GM21786 (cell line): ENCODE measurements at regions not wholly inside any gene's neighbourhood (a gene's known extent, or its start where the extent isn't known, plus 50 kb on each side); places are given as distances from the start of the nearest gene placed in this dataset.
"Not testable (repeated sequence)": the region's sequence is repeated elsewhere in the genome, so short reads cannot be mapped to it uniquely, and the experiment has no call there.

Experiments
- ATAC-seq: cut with Tn5 transposase; IDR thresholded peaks from one replicate; pipeline ENCODE4 v1.9.1; 2021; ENCODE audit not compliant: unreplicated experiment

DNA sequence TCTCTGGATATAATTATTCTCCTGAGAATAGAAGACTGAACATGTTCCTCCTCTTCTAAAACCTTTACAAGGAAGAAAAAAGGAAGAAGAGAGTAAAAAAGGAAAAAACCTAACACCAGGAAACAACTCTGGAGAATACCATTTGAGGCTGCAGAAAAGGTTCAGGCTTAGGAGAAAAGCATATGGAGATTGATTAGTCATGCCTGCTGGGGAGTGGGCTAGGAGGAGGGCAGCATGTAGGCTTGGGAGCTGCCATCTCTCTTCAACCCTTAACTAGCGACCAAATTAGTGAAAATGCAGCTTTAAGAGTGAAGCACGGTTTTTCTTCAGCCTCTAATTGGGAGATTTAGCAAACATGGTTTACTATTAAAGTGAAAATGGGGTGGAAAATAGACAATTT is 273.0 kb upstream of the CRY1 start:
- ATAC-seq: no peak

DNA sequence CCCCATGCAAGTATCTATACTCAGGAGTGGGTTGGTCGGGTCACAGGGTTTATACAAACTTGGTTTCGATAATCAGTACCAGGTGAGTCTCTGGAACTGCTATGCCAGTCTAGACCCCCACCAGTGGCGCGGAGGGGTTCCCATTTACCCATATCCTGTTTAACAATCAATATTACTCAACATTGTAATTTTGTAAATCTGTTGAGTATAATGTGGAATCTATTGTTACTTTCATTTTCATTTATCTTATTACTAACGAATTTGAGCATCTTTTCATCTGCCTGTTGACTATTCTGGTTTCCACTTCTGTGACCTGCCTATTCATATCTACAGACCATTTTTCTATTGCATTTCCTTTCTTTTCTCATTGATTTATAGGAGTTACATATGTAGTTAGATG is 275.2 kb upstream of the CRY1 start:
- no peak for ATAC-seq

DNA sequence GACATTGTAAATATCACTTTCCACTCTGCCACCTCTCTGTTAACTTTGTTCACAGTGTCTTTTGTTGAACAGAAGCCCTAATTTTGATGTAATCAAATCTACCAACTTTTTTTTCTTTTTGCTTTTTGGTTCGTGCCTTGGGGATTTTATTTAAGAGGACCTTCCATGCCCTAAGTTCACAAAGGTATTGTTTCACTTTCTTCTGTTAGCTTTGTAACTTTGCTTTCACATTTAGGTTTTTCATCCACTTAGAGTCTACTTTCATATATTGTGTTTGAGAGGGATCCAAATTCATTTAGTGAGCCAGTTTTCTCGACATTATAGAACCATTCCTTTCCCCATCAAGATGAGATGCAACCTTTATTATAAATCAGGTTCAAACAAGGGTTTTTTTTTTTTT is 275.7 kb upstream of the CRY1 start:
- ATAC-seq: no peak

DNA sequence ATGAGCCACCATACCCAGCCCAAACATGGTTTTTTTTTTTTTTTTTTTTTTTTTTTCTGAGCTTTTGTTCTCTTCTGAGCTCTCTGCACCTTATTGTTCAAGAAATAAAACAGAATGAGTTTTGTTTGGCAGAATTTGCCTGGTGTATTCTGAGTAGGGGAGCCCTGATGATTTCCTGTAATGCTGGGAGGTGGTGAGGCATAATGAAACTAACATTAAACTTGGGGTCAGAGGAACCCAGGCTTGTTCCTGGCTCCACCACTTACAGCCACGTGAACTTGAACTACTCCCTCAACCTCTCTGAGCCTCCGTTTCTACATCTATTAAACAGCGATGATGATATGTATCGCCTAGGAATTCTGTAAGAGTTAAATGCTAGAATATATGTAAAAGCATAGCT is 276.3 kb upstream of the CRY1 start:
- ATAC-seq: no peak

DNA sequence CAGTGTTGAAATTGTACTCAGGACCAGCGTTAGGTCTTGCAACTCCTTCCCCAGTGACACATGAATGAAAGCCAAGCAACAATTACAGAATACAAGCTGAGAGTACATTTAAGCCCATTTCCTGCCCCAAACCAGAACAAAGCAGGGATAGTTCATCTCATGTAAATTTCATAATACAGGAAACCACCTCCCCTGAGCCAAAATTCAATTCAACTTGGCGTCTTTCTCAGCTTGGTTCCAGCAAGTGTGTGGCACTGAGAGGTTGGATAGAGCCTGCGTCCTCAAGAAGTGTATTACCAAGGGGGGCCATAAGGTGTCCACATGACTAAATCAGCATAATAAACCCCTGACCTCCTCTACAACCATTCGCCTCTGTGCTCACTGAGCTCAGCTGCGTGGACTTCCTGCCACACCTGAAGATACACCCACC is 278.9 kb upstream of the CRY1 start:
- no peak for ATAC-seq

DNA sequence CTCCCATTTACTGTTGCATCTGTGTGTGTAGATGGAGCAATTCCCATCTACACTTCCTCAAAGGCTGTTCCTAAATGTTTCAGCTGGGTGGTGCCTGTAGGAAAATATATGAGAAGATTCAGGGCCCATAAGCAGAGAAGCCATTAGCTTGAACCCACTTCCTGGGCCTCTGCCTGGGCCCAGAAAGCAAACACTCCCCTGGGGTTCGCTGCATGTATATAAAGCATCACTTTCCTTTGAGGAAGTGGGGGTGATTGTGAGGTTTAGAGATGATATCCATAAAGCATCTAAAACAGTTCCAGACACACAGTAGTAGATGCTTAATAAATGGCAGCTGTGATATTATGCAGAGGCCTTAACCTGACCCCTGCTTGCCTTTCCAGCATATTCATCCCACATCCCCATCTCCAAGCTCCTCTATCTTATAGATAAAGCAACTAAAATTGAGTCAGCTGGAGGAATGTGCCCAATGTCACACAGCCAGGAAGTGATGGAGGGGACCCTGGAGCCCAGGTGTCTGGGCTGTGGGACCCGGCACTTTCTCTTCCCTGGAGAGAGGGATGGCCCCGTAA is 280.0 kb upstream of the CRY1 start:
- no peak for ATAC-seq

DNA sequence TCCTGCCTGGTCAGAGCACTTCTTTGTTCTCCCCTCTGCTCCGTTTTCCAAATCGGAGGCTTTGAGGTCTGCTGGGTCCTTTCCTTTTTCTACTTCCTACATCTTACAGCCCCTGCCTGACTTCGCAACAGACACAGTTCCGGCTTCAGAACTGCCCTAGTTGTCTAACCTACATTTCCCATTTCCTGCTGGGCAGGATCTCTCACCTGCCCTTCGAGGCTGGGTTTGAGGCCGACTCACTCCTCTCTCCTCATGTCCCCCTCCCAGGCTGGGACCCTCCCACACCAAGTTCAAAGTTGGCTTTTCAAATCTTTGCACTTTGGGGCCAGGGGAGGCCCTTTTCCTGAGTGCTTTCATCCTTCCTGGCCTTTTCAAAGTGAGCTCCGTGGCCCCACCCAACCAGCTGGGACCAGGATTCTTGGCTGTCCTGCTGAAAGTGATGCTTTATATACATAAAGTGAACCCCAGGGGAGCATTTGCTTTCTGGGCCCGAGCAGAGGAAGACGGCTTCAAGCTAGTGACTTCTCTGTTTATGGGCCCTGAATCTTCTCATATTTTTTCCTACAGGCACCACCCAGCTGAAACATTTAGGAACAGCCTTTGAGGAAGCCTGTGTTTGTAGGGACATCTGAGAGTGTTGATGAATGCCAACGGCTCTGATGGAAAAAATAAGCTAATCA is 281.0 kb upstream of the CRY1 start:
- no peak for ATAC-seq

DNA sequence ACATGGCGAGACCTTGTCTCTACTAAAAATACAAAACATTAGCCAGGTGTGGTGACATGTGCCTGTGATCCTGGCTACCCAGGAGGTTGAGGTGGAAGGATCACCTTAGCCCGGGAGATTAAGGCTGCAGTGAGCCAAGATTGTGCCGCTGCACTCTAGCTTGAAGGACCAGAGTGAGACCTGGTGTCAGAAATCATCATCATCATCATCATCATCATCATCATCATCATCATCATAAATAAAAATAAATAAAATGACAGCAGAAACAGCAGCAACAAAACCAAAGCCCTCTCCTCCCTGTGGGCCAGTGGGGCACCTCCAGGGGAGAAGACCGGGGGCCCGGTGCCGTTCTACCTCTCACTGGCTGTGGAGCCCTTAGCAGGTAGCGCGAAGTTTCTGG is 281.9 kb upstream of the CRY1 start:
- ATAC-seq: no peak

DNA sequence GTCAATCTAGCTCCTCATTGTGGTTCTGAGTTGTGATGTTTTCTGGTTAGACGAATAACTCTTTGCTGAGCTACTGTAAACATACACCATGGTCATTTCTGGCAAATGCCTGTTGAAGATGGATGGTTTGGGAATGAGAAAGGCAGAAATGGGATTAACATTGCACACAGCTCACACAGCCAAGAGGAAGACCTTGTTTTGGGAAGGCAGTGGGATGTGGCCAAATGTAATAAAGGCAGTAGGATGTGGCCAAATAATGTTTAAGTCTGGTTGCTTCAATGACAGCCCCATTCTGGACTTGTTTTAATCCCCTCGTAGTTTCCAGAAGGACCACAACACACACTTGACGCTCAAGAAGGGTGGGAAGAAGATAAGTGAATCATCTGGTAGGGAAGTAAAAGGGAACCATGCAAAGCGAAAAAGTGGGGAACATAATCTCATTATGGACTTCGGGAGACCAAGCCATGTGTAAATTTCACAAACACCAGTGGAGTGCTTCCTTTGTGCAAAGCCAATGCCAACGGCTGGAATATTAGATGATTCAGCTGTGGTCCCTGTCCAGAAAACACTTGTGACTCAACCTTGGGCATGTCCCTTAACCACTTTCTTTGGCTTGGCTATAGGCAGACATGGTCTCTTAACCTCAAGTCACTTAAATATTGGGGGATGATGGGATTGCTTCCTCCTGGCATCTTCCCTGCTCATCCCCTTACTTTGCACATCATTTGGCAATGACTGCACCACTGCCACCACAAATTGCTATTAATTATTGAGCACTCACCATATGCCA is 284.4 kb upstream of the CRY1 start:
- ATAC-seq: no peak

DNA sequence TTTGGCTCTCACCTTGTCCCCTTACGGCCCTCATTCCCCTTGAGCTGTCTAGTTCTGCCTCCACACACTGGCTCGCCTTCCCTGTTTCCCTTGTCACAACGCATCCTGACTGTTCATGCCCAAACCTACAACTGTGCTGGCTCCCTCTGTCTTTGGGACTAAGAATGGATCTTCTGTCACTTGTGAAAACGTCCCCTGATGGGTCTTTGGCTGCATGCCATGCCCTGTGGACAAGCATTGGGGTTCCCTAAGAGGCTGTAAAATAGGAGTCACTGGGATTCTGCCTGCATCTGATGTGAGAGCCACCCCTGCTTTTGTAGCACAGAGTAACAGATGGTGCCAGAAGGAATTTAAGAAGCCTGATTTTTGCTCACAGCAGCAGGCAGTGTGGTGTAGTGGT is 285.3 kb upstream of the CRY1 start:
- no peak for ATAC-seq

DNA sequence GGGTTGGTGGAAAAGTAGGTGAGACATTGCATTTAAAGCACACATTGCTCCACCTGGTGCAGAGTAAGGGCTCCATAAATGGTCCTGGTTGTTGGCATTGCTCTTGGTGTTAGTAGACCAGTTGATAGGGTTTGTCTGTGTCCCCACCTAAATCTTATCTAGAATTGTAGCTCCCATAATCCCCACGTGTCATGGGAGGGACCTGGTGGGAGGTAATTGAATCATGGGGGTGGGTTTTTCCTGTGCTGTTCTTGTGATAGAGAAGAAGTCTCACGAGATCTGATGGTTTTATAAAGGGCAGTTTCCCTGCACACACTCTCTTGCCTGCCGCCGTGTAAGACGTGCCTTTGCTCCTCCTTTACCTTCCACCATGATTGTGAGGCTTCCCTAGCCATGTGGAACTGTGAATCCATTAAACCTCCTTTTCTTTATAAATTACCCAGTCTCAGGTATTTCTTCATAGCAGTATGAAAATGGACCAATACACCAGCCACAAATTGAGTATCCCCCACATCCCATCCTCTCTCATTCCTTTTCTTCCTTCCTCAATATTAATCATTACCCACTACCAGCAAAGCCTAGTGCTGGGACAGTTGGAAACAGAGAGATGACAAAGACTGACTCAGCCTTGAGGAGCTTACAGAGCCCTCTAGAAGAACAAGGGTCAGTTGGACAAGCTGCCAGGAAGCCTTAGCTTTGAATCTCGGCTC is 285.9 kb upstream of the CRY1 start:
- ATAC-seq: not testable (repeated sequence)

DNA sequence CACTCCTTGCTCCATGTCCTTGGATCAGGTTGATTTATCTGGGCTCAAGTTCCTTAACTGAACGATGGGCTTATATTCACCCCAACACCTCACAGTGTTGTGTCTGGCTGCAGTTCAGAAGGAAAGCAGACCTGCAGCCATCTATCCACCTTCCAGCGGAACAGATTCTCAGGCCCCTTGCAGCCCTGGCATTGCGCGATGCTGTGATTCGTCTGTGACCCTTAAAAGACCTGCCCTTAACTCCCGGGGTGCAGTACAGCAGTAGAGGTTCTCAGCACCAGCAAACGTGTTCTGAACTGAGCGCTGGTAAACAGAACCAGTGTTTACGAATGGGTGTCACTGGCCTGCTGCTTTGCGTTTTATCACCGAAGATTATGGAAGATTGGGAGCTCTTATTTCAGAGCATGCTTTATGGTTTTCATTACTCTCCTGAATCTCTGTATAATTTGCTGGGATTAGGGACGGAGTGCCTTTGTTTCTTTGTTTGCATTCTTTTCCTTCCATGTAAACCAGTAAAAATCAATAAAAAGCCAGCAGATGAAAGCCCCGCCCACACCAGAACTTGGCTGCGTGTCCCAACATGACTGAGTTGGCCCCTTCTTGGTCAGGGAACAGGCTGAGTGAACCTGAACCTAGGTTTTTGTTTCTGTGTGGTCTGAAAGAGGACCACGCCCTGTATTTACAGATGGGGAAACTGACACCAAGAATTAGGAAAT is 286.7 kb upstream of the CRY1 start:
- ATAC-seq: no peak

DNA sequence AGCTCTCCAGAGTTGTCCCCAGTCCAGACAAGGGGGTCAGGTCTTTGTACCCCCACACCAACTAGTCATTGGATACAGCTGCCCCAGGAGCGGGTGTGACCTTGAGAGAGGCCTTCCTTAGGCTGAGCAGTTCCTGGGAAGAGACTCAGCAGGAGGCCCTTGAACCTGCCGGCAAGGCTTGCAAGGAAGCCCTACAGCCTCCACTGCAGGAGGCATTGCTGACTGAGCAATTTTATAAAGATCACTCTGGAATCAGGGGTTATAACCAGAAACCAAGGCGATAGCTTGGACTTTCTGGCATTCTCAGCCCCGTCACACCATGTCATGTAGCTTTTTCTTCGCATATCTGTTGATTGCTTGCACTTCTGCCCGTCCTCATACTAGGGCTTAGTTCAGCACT is 291.3 kb upstream of the CRY1 start:
- no peak for ATAC-seq

DNA sequence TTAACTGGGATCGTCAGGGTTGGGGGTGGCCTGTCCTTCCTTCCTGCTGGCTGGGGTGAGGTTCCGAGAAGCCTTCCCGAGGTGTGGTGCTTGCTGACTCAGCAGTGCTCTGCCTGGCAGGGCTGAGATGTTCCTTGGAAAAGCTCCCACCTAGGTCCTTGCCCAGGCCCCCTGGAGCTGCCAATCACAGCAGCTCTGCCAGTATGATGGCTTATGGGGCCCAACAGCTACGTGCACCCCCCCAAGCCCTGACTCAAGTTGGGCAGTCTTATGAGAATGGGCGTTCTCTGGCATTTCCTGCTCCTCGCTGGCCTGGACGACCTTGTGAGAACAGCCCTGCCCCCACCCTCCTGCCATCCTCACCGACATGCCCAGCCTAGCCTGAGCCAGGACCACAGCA is 292.2 kb upstream of the CRY1 start:
- no peak for ATAC-seq

DNA sequence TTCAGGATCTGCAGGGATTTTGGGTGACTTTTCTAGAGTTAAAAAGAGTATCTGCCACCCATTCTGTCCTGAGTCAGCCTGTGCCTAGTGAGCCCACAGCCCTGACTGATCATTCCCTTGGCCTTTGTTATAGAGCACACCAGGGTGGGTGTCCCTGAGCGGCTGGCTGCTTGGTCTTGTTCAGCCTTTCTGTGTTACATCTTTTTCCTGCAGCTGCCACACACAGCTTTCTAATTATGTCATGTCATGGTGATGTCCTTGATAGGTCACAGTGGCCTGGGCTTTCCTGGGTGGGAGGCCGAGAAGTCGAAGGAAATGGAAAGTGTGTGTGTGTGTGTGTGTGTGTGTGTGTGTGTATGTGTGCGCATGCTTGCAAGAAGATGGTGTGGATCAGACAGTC is 293.2 kb upstream of the CRY1 start:
- ATAC-seq: no peak

DNA sequence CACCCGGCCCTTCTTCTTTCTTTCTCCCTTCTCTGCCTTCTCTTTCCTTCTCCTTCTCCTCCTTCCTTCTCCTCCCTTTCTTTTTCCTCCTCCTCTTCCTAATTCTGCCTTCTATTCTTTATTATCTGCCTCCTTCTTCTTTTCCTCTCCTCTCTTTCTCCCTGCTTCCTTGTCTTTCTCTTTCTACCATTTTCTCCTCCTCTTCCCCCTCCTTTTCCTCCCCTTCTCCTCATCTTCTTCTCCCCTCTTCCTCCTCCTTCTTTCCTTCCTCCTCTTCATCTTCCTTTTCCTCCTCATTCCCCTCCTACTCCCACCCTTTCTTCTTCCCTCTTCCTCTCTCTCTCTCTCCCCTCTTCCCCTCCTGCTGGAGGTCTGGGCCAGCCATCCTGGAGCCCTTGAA is 294.9 kb upstream of the CRY1 start:
- ATAC-seq: no peak

DNA sequence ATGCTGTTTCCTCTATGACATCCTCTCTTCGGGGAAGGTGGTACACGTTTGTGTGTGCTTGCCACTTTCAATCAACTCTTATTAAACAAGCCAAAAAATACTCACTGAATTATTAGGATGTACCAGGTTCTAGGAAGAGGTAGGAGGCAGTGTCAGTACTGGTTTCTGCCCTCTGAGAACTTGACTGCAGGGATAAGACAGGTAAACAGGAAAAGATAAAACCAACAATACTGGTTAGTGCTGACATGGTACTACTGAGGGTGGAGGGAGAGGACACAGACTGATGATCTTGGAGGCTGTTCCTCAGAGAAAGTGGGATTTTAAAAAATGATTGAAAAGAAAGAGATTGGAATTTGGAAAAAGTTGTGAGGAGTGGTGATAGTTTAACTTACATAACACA is 295.2 kb upstream of the PWP1 start:
- no peak for ATAC-seq

DNA sequence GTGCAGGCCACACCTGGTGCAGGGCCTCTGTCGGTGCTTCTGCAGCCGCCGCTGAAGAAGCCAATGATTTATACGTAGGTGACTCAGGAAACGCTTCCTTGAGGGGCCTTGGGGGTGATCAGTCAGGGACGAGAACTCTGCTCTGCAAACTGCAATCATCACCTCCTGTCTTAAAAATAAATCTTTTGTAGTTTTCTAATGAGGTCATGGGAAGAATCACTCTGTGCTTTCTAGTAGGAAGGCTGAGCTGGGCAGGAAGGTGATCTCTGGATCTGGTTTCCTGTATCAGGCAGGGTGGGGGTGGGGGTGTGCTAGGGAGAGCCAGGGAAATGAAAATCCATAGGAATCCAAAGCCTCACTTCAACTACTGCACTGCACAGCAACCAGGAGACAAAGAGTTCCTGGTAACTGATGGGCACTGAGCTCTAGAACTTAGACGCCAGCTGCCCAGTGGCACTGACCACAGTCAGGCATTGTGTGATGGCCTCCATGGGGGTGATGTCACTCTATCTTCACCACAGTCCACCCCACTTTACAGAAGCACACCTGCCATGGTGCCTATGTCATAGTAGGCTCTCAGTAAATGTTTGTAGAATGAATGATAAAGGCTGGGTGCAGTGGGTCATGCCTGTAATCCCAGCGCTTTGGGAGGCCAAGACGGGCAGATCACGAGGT is 292.4 kb upstream of the PWP1 start:
- no peak for ATAC-seq

DNA sequence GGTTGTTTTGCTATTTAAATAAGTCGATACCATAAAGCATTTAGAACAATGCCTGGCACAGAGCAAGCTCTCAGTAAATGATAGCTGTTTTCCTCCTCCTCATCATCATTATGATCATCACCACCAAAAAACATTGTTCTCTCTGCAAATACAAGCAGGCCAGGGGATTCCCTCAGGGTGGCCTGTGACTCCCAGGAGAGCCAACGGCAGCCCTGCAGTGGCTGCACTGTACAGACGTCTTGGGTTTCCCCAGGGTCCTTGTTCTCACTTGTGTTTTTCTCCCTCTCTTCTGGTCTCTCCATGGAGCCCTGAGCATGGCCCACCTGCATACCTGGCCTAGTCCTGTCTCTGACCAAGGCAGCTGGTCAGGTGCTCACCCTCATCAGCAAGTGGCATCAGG is 290.9 kb upstream of the PWP1 start:
- no peak for ATAC-seq

DNA sequence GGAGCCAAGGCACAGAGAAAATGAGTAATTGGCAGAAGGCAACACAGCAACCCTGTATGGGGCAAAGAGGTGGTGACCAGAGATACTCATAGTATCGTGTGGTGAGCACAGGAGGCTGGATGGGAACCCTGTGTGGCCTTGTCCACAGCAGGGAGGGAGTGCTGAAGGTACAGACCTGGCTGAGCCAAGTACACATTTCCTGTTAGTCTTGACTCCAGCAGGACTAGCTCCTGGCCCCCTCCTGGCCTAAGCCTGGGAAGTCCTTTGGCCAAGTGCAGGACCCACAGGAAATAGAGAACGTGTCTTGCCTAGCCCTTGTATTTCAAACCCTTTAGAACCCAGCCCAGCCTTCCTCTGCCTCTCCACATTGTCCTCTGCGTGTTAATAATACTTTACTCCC is 289.8 kb upstream of the PWP1 start:
- ATAC-seq: no peak

DNA sequence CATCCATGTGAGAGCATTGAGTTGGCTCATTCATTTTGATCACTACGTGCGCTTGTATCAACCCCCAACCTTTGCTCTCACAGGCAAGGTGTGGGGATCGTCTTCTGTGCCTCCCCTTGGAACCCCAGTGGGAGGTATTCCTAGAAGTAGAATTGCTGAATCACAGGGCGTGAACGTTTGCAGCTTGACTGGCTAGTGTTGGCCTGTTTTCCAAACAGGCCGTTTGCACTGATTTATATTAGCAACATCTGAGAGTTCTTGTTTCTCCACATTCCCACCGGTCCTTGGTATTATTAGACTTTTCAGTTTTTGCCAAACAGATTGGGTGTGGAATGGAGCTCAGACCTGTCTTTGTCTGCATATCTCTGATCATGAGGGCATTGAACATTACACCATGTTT is 288.6 kb upstream of the PWP1 start:
- ATAC-seq: no peak
